ENCODE measurements at regions not wholly inside any gene's neighbourhood (a gene's known extent, or its start where the extent isn't known, plus 50 kb on each side); places are given as distances from the start of the nearest gene placed in this dataset.

GRCh38 chr13:110773480-110773879 lies 60.0 kb downstream of the ING1 start:
- Mint-ChIP-seq H3K9me3 (no peaks in the 10 kb centered on the region), H3K27me3 (peaks cover 34% of the 10 kb centered on the region), H3K27ac (no peak overlapping the region), H3K36me3 (ENCODE audit: low read depth) (no peaks in the 10 kb centered on the region), H3K4me3 (no peak overlapping the region), H3K4me1 (peaks cover 2% of the 10 kb centered on the region)
- DNase-seq: no peak
- ChIA-PET CTCF (no interaction called here), POLR2A (no interaction called here)

- no peak overlapping the region for H3K27ac Mint-ChIP-seq
- no peaks in the 10 kb centered on the region for H3K9me3 Mint-ChIP-seq
- ChIA-PET CTCF (no interaction called here), POLR2A (no interaction called here)
- H3K27me3 Mint-ChIP-seq: peaks cover 30% of the 10 kb centered on the region
- H3K4me3 Mint-ChIP-seq: no peak overlapping the region
- H3K36me3 Mint-ChIP-seq (ENCODE audit: low read depth): no peaks in the 10 kb centered on the region
- peaks cover 2% of the 10 kb centered on the region for H3K4me1 Mint-ChIP-seq
- DNase-seq: no peak
Measured at GRCh38 chr13:110774051-110774450, 60.6 kb downstream of the ING1 start.

- ChIA-PET POLR2A (no interaction called here), CTCF (no interaction called here)
- Mint-ChIP-seq H3K27ac (no peak overlapping the region), H3K27me3 (peaks cover 30% of the 10 kb centered on the region), H3K9me3 (no peaks in the 10 kb centered on the region), H3K4me3 (no peak overlapping the region), H3K36me3 (ENCODE audit: low read depth) (no peaks in the 10 kb centered on the region), H3K4me1 (peaks cover 2% of the 10 kb centered on the region)
- DNase-seq: no peak
Measured at GRCh38 chr13:110774490-110774889, 61.0 kb downstream of the ING1 start.

GRCh38 chr13:110775576-110775975 lies 62.1 kb downstream of the ING1 start:
- peaks cover 29% of the 10 kb centered on the region for H3K27me3 Mint-ChIP-seq
- H3K9me3 Mint-ChIP-seq: peaks cover 2% of the 10 kb centered on the region
- no peak overlapping the region for H3K4me3 Mint-ChIP-seq
- ChIA-PET POLR2A (no interaction called here), CTCF (no interaction called here)
- no peak overlapping the region for H3K27ac Mint-ChIP-seq
- H3K4me1 Mint-ChIP-seq: peaks cover 2% of the 10 kb centered on the region
- no peaks in the 10 kb centered on the region for H3K36me3 Mint-ChIP-seq (ENCODE audit: low read depth)
- no peak for DNase-seq

GRCh38 chr13:110777251-110777820 lies 63.8 kb downstream of the ING1 start:
- Mint-ChIP-seq H3K9me3 (peaks cover 7% of the 10 kb centered on the region), H3K4me1 (no peaks in the 10 kb centered on the region), H3K27me3 (peaks cover 27% of the 10 kb centered on the region), H3K27ac (no peak overlapping the region), H3K4me3 (no peak overlapping the region), H3K36me3 (ENCODE audit: low read depth) (peaks cover 1% of the 10 kb centered on the region)
- ChIA-PET POLR2A (no interaction called here), CTCF (interaction anchor here (1.5 kb wide), 1 partner anchor 40 kb away, joined by 3 read pairs; no protein-coding TSS in a partner anchor)
- DNase-seq: no peak

GRCh38 chr13:110779022-110779421 lies 65.5 kb downstream of the ING1 start:
- POLR2A ChIA-PET: no interaction called here

GRCh38 chr13:110780422-110780821 lies 66.9 kb downstream of the ING1 start:
- CTCF ChIA-PET: no interaction called here
- Mint-ChIP-seq H3K4me1 (no peaks in the 10 kb centered on the region), H3K36me3 (ENCODE audit: low read depth) (peaks cover 2% of the 10 kb centered on the region), H3K4me3 (no peak overlapping the region), H3K9me3 (peaks cover 18% of the 10 kb centered on the region), H3K27me3 (peaks cover 25% of the 10 kb centered on the region), H3K27ac (no peak overlapping the region)
- POLR2A ChIA-PET: no interaction called here
- DNase-seq: no peak

More at GRCh38 chr13:110779022-110779421, 65.5 kb downstream of the ING1 start:
- Mint-ChIP-seq H3K27me3 (peaks cover 30% of the 10 kb centered on the region), H3K36me3 (ENCODE audit: low read depth) (peaks cover 2% of the 10 kb centered on the region), H3K4me1 (no peaks in the 10 kb centered on the region), H3K9me3 (peaks cover 18% of the 10 kb centered on the region), H3K27ac (no peak overlapping the region), H3K4me3 (no peak overlapping the region)
- CTCF ChIA-PET: interaction anchor here (1.6 kb wide), 1 partner anchor 323 kb away, joined by 3 read pairs; no protein-coding TSS in a partner anchor
- no peak for DNase-seq

GRCh38 chr13:110782185-110782584 lies 68.7 kb downstream of the ING1 start:
- POLR2A ChIA-PET: no interaction called here
- peaks cover 20% of the 10 kb centered on the region for H3K27me3 Mint-ChIP-seq

GRCh38 chr13:110784704-110785103 lies 71.2 kb downstream of the ING1 start:
- no peaks in the 10 kb centered on the region for H3K4me1 Mint-ChIP-seq
- CTCF ChIA-PET: interaction anchor here (0.5 kb wide), 1 partner anchor 269 kb away, joined by 5 read pairs; no protein-coding TSS in a partner anchor

More at GRCh38 chr13:110782185-110782584, 68.7 kb downstream of the ING1 start:
- Mint-ChIP-seq H3K9me3 (peaks cover 18% of the 10 kb centered on the region), H3K4me1 (no peaks in the 10 kb centered on the region), H3K36me3 (ENCODE audit: low read depth) (peaks cover 2% of the 10 kb centered on the region), H3K4me3 (no peak overlapping the region), H3K27ac (no peak overlapping the region)
- no peak for DNase-seq
- CTCF ChIA-PET: no interaction called here

GRCh38 chr13:110788778-110789177 lies 75.3 kb downstream of the ING1 start:
- CTCF ChIA-PET: no interaction called here
- DNase-seq: no peak

More at GRCh38 chr13:110784704-110785103, 71.2 kb downstream of the ING1 start:
- Mint-ChIP-seq H3K27me3 (peaks cover 20% of the 10 kb centered on the region), H3K36me3 (ENCODE audit: low read depth) (peaks cover 2% of the 10 kb centered on the region), H3K27ac (no peak overlapping the region), H3K4me3 (no peak overlapping the region), H3K9me3 (peaks cover 18% of the 10 kb centered on the region)
- POLR2A ChIA-PET: no interaction called here
- DNase-seq: no peak

GRCh38 chr13:110789871-110790270 lies 76.4 kb downstream of the ING1 start:
- no peak for DNase-seq
- Mint-ChIP-seq H3K4me3 (no peak overlapping the region), H3K4me1 (no peaks in the 10 kb centered on the region), H3K9me3 (peaks cover 21% of the 10 kb centered on the region), H3K27ac (no peak overlapping the region), H3K27me3 (peaks cover 14% of the 10 kb centered on the region), H3K36me3 (ENCODE audit: low read depth) (peaks cover 5% of the 10 kb centered on the region)
- ChIA-PET CTCF (interaction anchor here (0.6 kb wide), 1 partner anchor 460 kb away, joined by 3 read pairs; no protein-coding TSS in a partner anchor), POLR2A (no interaction called here)

More at GRCh38 chr13:110788778-110789177, 75.3 kb downstream of the ING1 start:
- Mint-ChIP-seq H3K9me3 (peaks cover 15% of the 10 kb centered on the region), H3K4me3 (no peak overlapping the region), H3K36me3 (ENCODE audit: low read depth) (peaks cover 5% of the 10 kb centered on the region), H3K4me1 (no peaks in the 10 kb centered on the region), H3K27ac (no peak overlapping the region), H3K27me3 (peaks cover 10% of the 10 kb centered on the region)
- POLR2A ChIA-PET: no interaction called here

GRCh38 chr13:110790371-110790770 lies 76.9 kb downstream of the ING1 start:
- ChIA-PET CTCF (interaction anchor here (0.6 kb wide), 1 partner anchor 459 kb away, joined by 3 read pairs; no protein-coding TSS in a partner anchor), POLR2A (no interaction called here)
- no peak overlapping the region for H3K4me3 Mint-ChIP-seq
- H3K9me3 Mint-ChIP-seq: peaks cover 22% of the 10 kb centered on the region
- H3K27ac Mint-ChIP-seq: no peak overlapping the region
- H3K27me3 Mint-ChIP-seq: peaks cover 14% of the 10 kb centered on the region
- peaks cover 5% of the 10 kb centered on the region for H3K36me3 Mint-ChIP-seq (ENCODE audit: low read depth)
- DNase-seq: no peak
- no peaks in the 10 kb centered on the region for H3K4me1 Mint-ChIP-seq

- no peak for DNase-seq
- peaks cover 22% of the 10 kb centered on the region for H3K9me3 Mint-ChIP-seq
- CTCF ChIA-PET: interaction anchor here (1.2 kb wide), 1 partner anchor 111 kb away, joined by 3 read pairs; no protein-coding TSS in a partner anchor
- no peak overlapping the region for H3K4me3 Mint-ChIP-seq
- POLR2A ChIA-PET: no interaction called here
- H3K36me3 Mint-ChIP-seq (ENCODE audit: low read depth): peaks cover 5% of the 10 kb centered on the region
- no peak overlapping the region for H3K27ac Mint-ChIP-seq
- peaks cover 3% of the 10 kb centered on the region for H3K4me1 Mint-ChIP-seq
- H3K27me3 Mint-ChIP-seq: peaks cover 35% of the 10 kb centered on the region
Measured at GRCh38 chr13:110794209-110794608, 80.7 kb downstream of the ING1 start.

GRCh38 chr13:110797230-110797877 lies 83.9 kb downstream of the ING1 start:
- ChIA-PET CTCF (interaction anchor here (0.5 to 0.6 kb wide), 2 partner anchors 204 to 1760 kb away, joined by 3 to 4 read pairs; no protein-coding TSS in a partner anchor), POLR2A (no interaction called here)
- H3K27ac Mint-ChIP-seq: no peak overlapping the region
- no peak overlapping the region for H3K4me3 Mint-ChIP-seq
- H3K9me3 Mint-ChIP-seq: peaks cover 16% of the 10 kb centered on the region
- H3K27me3 Mint-ChIP-seq: peaks cover 58% of the 10 kb centered on the region
- peaks cover 12% of the 10 kb centered on the region for H3K4me1 Mint-ChIP-seq
- DNase-seq: no peak
- peaks cover 4% of the 10 kb centered on the region for H3K36me3 Mint-ChIP-seq (ENCODE audit: low read depth)

All from activated CD4-positive, alpha-beta memory T cell treated with anti-CD3 and anti-CD28 coated beads, Interleukin-2, amount 10 ng/mL, durations not matched to agents 7 days and 5 days (primary cell).